ENCODE measurements at regions not wholly inside any gene's neighbourhood (a gene's known extent, or its start where the extent isn't known, plus 50 kb on each side); places are given as distances from the start of the nearest gene placed in this dataset.

DNA sequence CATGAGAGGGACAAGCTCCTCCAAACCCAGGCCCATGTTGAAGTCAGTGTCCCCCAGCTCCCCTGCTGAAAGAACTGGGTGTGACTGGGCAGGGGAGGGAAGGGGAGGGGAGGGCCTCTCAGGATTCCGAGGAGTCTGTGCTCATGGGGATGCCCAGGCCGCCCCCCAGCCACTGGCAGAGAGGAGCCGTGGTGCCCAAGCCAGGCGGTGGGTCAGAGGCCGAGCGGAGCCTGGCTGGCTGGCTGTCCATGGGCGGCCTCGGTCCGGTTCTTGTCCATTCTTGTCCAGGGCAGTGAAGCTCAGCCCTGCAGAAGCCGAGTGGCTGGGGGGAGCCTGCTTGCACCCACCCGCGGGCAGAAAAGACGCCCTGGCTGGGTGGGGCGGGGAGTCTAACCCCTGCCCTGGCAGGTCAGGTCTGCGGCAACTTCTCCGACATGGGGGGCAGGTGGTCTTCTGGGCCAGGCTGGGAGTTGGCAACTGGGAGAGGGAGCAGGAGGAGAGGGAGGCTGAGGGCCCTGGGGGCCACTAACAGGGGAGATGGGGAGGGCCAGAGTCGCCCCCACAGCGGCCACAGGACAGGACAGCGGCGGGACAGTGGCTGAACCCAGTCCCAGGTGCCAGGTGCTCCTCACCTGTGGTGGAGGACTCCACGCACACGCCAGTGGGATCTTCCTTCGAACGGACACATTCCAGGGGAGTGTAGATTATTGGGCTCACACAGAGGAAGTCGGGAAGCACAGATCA is 54.1 kb downstream of the FOXL3 start:
- no peak for DNase-seq (ENCODE audit: low spot score in 2 of 2)
- H3K4me3 ChIP-seq, result no peak overlapping the region
- peaks cover 0 to 5% of the 10 kb centered on the region in 2 donors for H3K4me1 ChIP-seq
- no peaks in the 10 kb centered on the region for H3K9me3 ChIP-seq
- no peaks in the 10 kb centered on the region for H3K27me3 ChIP-seq
- intact Hi-C loops (cut with DNase I; ENCODE audit: low total_unique reads), result no loop called here
- no peaks in the 10 kb centered on the region for H3K36me3 ChIP-seq
- TF ChIP-seq, protein P1, sequence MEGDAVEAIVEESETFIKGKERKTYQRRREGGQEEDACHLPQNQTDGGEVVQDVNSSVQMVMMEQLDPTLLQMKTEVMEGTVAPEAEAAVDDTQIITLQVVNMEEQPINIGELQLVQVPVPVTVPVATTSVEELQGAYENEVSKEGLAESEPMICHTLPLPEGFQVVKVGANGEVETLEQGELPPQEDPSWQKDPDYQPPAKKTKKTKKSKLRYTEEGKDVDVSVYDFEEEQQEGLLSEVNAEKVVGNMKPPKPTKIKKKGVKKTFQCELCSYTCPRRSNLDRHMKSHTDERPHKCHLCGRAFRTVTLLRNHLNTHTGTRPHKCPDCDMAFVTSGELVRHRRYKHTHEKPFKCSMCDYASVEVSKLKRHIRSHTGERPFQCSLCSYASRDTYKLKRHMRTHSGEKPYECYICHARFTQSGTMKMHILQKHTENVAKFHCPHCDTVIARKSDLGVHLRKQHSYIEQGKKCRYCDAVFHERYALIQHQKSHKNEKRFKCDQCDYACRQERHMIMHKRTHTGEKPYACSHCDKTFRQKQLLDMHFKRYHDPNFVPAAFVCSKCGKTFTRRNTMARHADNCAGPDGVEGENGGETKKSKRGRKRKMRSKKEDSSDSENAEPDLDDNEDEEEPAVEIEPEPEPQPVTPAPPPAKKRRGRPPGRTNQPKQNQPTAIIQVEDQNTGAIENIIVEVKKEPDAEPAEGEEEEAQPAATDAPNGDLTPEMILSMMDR (IDR thresholded peaks at IDR 0.05), result no peak
- TF ChIP-seq POLR2AphosphoS5 (IDR thresholded peaks at IDR 0.05) (no peak), POLR2A (IDR thresholded peaks at IDR 0.05) (no peak)
- H3K27ac ChIP-seq, result no peak overlapping the region

DNA sequence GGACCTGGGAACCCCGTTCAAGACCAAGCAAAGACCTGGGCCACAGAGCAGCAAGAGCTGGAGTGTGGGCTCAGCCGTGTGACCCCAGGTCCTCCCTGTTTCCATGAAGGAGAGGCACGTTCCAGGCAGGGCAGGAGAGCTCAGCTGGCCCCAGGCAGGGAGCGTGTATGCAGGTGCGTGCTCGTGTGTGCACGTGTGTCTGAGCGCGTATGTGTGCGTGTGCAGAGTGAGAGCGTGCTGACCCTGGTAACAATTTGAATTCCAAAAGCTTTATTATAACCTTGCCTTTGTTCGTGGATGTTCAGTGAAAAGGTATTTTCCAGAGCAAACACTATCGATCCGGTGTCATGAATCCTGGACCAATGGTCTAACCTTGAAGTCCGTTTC is 54.6 kb downstream of the FOXL3 start:
- Histone ChIP-seq H3K9me3 (no peaks in the 10 kb centered on the region), H3K27me3 (no peaks in the 10 kb centered on the region), H3K4me1 (peaks cover 0 to 5% of the 10 kb centered on the region in 2 donors), H3K4me3 (no peak overlapping the region), H3K36me3 (no peaks in the 10 kb centered on the region), H3K27ac (no peak overlapping the region)
- DNase-seq (ENCODE audit: low spot score in 2 of 2), result no peak
- TF ChIP-seq POLR2A (IDR thresholded peaks at IDR 0.05) (no peak), POLR2AphosphoS5 (IDR thresholded peaks at IDR 0.05) (no peak)
- TF ChIP-seq, protein P1 (IDR thresholded peaks at IDR 0.05), result no peak
- intact Hi-C loops (cut with DNase I; ENCODE audit: low total_unique reads), result no loop called here

- DNase-seq (ENCODE audit: low spot score in 2 of 2), result no peak
- Histone ChIP-seq H3K4me1 (peaks cover 0 to 5% of the 10 kb centered on the region in 2 donors), H3K27me3 (no peaks in the 10 kb centered on the region), H3K36me3 (no peaks in the 10 kb centered on the region), H3K27ac (no peak overlapping the region), H3K4me3 (no peak overlapping the region), H3K9me3 (no peaks in the 10 kb centered on the region)
- no peak for TF ChIP-seq POLR2A (IDR thresholded peaks at IDR 0.05)
- no peak for TF ChIP-seq POLR2AphosphoS5 (IDR thresholded peaks at IDR 0.05)
- TF ChIP-seq, protein P1 (IDR thresholded peaks at IDR 0.05), result no peak
- intact Hi-C loops (cut with DNase I; ENCODE audit: low total_unique reads), result no loop called here
Measured at GRCh38 chr7:346116-346898, 56.3 kb downstream of the FOXL3 start.

DNA sequence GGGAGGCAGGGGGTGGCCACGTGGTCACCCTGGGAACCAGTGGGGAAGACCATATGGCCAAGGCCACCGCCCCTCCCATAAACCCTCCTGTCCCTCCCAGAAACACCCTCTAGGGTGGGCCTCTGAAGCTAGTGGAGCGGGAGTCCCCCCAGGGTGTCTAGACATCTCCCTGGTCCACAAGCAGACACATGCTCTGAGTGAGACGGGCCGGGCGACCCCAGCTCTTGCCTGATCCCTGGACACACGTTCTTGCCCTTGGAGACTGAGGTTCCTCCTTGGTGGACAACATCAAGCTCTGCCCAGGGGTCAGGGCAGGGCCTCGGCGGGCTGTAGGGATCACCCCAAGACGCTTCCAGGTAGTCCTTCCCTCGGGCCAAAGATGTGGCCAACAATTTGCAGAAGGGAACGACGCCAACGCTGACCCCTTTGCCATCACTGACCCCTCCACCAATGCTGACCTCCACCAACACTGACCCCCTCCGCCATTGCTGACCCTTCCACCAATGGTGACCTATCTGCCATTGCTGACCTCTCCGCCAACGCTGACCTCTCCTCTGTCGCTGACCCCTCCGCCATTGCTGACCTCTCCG is 57.1 kb downstream of the FOXL3 start:
- no peaks in the 10 kb centered on the region for H3K27me3 ChIP-seq
- no peak for DNase-seq (ENCODE audit: low spot score in 2 of 2)
- no peak overlapping the region for H3K4me3 ChIP-seq
- H3K36me3 ChIP-seq, result no peaks in the 10 kb centered on the region
- no peak overlapping the region for H3K27ac ChIP-seq
- no peak for TF ChIP-seq POLR2A (IDR thresholded peaks at IDR 0.05)
- TF ChIP-seq, protein P1 (IDR thresholded peaks at IDR 0.05), result no peak
- TF ChIP-seq POLR2AphosphoS5 (IDR thresholded peaks at IDR 0.05), result no peak
- intact Hi-C loops (cut with DNase I; ENCODE audit: low total_unique reads), result no loop called here
- no peaks in the 10 kb centered on the region for H3K9me3 ChIP-seq
- no peaks in the 10 kb centered on the region for H3K4me1 ChIP-seq

Data from breast epithelium (tissue), 4 donors.